ENCODE measurements at regions not wholly inside any gene's neighbourhood (a gene's known extent, or its start where the extent isn't known, plus 50 kb on each side); places are given as distances from the start of the nearest gene placed in this dataset.

DNA sequence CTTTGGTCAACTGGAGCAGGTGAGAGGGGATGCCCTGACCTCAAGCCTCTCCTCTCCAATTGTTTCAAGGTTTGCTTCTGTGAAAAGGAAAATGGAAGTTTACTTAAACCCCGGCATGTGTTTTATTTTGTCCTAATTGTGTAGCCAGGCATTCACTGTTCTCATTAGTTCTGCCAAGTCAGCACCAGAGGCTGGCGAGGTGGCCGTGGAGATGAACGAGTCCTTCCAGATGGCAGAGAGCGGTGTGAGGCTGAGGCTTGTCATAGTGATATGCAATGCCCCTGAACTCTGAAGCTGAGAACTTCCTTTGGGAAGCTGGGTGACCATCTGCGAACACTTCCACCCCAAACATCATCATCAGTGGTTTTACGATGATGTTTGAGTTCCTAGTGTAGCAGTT is 199.6 kb downstream of the TJP1 start:
- H3K27me3 ChIP-seq: no peaks in the 10 kb centered on the region
- H3F3A ChIP-seq (ENCODE audit: low read depth): no peaks in the 10 kb centered on the region
- H3K4me2 ChIP-seq: no peak overlapping the region
- Mint-ChIP-seq H3K4me1 (peaks cover 4% of the 10 kb centered on the region), H3K27me3 (ENCODE audit: insufficient read depth, low read depth) (peaks cover 2% of the 10 kb centered on the region), H3K36me3 (no peaks in the 10 kb centered on the region), H3K27ac (no peak overlapping the region), H3K4me3 (no peak overlapping the region), H3K9me3 (peaks cover 2% of the 10 kb centered on the region)
- H3K27ac ChIP-seq: no peak overlapping the region
- no peak overlapping the region for H3K4me3 ChIP-seq
- H2AFZ ChIP-seq (replicated peaks): no peak overlapping the region
- H3K9ac ChIP-seq: no peak overlapping the region
- H3K36me3 ChIP-seq: no peaks in the 10 kb centered on the region
- H3K79me2 ChIP-seq (ENCODE audit: low read depth): no peaks in the 10 kb centered on the region
- DNase-seq (ENCODE audit: low spot score): no peak
- H3K4me1 ChIP-seq: no peaks in the 10 kb centered on the region
- no peaks in the 10 kb centered on the region for H4K20me1 ChIP-seq (ENCODE audit: low read depth)
- H3K9me3 ChIP-seq (ENCODE audit: low read depth): no peaks in the 10 kb centered on the region
- TF ChIP-seq EZH2 (IDR thresholded peaks at IDR 0.05): no peak

DNA sequence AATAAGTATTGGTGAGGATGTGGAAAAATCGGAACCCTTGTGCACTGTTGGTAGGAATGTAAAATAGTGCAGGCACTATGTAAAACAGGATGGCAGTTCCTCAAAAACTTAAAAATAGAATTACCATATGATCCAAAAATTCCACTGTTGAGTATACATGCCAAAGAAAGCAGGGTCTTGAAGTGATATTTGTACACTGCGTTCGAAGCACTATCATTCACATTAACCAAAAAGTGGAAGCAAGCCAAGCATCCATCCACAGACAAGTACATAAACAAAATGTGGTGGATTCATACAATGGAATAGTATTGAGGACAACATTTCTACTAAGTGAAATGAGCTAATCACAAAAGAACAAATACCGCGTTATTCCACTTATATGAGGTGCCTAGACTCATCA is 200.7 kb downstream of the TJP1 start:
- H3K4me2 ChIP-seq: no peak overlapping the region
- no peak overlapping the region for H3K9ac ChIP-seq
- H3K79me2 ChIP-seq (ENCODE audit: low read depth): no peaks in the 10 kb centered on the region
- H4K20me1 ChIP-seq (ENCODE audit: low read depth): no peaks in the 10 kb centered on the region
- H3K27ac ChIP-seq: no peak overlapping the region
- no peak overlapping the region for H2AFZ ChIP-seq (replicated peaks)
- DNase-seq (ENCODE audit: low spot score): no peak
- no peak overlapping the region for H3K27ac Mint-ChIP-seq
- no peak overlapping the region for H3K4me3 ChIP-seq
- H3K4me3 Mint-ChIP-seq: no peak overlapping the region
- H3K4me1 Mint-ChIP-seq: peaks cover 4% of the 10 kb centered on the region
- peaks cover 2% of the 10 kb centered on the region for H3K27me3 Mint-ChIP-seq (ENCODE audit: insufficient read depth, low read depth)
- no peaks in the 10 kb centered on the region for H3F3A ChIP-seq (ENCODE audit: low read depth)
- no peaks in the 10 kb centered on the region for H3K27me3 ChIP-seq
- no peaks in the 10 kb centered on the region for H3K36me3 Mint-ChIP-seq
- H3K9me3 ChIP-seq (ENCODE audit: low read depth): no peaks in the 10 kb centered on the region
- H3K36me3 ChIP-seq: no peaks in the 10 kb centered on the region
- H3K4me1 ChIP-seq: no peaks in the 10 kb centered on the region
- peaks cover 2% of the 10 kb centered on the region for H3K9me3 Mint-ChIP-seq
- TF ChIP-seq EZH2phosphoT487 (IDR thresholded peaks at IDR 0.05) (no peak), EZH2 (IDR thresholded peaks at IDR 0.05) (no peak)
- TF ChIP-seq, protein P1, sequence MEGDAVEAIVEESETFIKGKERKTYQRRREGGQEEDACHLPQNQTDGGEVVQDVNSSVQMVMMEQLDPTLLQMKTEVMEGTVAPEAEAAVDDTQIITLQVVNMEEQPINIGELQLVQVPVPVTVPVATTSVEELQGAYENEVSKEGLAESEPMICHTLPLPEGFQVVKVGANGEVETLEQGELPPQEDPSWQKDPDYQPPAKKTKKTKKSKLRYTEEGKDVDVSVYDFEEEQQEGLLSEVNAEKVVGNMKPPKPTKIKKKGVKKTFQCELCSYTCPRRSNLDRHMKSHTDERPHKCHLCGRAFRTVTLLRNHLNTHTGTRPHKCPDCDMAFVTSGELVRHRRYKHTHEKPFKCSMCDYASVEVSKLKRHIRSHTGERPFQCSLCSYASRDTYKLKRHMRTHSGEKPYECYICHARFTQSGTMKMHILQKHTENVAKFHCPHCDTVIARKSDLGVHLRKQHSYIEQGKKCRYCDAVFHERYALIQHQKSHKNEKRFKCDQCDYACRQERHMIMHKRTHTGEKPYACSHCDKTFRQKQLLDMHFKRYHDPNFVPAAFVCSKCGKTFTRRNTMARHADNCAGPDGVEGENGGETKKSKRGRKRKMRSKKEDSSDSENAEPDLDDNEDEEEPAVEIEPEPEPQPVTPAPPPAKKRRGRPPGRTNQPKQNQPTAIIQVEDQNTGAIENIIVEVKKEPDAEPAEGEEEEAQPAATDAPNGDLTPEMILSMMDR (IDR thresholded peaks at IDR 0.05): no peak

DNA sequence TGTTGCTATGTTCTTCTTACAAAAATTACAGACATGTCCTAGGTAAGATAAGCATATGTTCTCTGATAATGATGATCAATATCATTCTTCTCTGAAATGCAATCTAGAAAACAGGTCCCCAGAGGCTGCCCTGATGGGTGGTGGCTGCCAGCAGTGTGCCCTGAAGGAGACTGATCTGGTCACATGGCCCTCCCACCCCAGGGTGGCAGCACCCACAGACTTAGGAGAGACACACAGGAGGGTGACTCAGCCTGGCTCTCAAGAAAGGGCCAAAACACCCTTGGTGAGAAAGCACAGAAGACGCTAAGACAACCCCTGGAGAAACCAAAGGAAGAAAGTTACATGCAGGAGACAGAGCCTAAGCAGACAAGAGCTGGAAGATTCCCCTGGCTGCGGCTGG is 203.7 kb downstream of the TJP1 start:
- Mint-ChIP-seq H3K27ac (peak overlapping the region; percentile 39), H3K27me3 (ENCODE audit: insufficient read depth, low read depth) (no peaks in the 10 kb centered on the region), H3K4me3 (no peak overlapping the region), H3K4me1 (peaks cover 4% of the 10 kb centered on the region), H3K9me3 (peaks cover 5% of the 10 kb centered on the region), H3K36me3 (no peaks in the 10 kb centered on the region)
- H3K4me2 ChIP-seq: no peak overlapping the region
- H3K4me3 ChIP-seq: no peak overlapping the region
- no peaks in the 10 kb centered on the region for H4K20me1 ChIP-seq (ENCODE audit: low read depth)
- no peaks in the 10 kb centered on the region for H3K9me3 ChIP-seq (ENCODE audit: low read depth)
- H2AFZ ChIP-seq (replicated peaks): no peak overlapping the region
- DNase-seq (ENCODE audit: low spot score): no peak
- no peaks in the 10 kb centered on the region for H3K4me1 ChIP-seq
- no peaks in the 10 kb centered on the region for H3K36me3 ChIP-seq
- H3K9ac ChIP-seq: no peak overlapping the region
- no peaks in the 10 kb centered on the region for H3K27me3 ChIP-seq
- no peaks in the 10 kb centered on the region for H3F3A ChIP-seq (ENCODE audit: low read depth)
- H3K79me2 ChIP-seq (ENCODE audit: low read depth): no peaks in the 10 kb centered on the region
- TF ChIP-seq, protein P1 (IDR thresholded peaks at IDR 0.05): no peak
- no peak for TF ChIP-seq EZH2 (IDR thresholded peaks at IDR 0.05)
- no peak for TF ChIP-seq EZH2phosphoT487 (IDR thresholded peaks at IDR 0.05)
- no peak overlapping the region for H3K27ac ChIP-seq

DNA sequence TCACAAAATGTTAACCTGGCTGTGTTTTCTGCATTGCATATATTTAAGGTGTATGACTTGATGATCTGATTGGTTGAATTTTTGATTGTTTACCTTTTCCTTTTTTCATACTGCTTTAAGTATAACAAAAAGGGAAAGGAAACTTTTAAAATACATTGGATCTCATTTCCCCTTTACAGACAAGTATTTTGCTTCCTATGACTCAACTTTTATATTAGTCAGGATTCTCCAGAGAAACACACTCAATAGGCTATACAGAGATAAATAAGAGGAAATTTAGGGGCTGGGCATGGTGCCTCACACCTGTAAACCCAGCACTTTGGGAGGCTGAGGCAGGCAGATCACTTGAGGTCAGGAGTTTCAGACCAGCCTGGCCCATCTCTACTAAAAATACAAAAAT is 205.8 kb downstream of the TJP1 start:
- Mint-ChIP-seq H3K4me3 (no peak overlapping the region), H3K27ac (no peak overlapping the region), H3K27me3 (ENCODE audit: insufficient read depth, low read depth) (no peaks in the 10 kb centered on the region), H3K9me3 (peaks cover 9% of the 10 kb centered on the region), H3K4me1 (peaks cover 17% of the 10 kb centered on the region), H3K36me3 (no peaks in the 10 kb centered on the region)
- DNase-seq (ENCODE audit: low spot score): no peak
- Histone ChIP-seq H3K9ac (no peak overlapping the region), H3K4me2 (no peak overlapping the region), H3K27me3 (no peaks in the 10 kb centered on the region), H3K9me3 (ENCODE audit: low read depth) (no peaks in the 10 kb centered on the region), H3K36me3 (no peaks in the 10 kb centered on the region), H3K79me2 (ENCODE audit: low read depth) (no peaks in the 10 kb centered on the region), H2AFZ (replicated peaks) (no peak overlapping the region), H4K20me1 (ENCODE audit: low read depth) (no peaks in the 10 kb centered on the region), H3K27ac (no peak overlapping the region), H3K4me3 (no peak overlapping the region), H3F3A (ENCODE audit: low read depth) (no peaks in the 10 kb centered on the region), H3K4me1 (peaks cover 9% of the 10 kb centered on the region)
- TF ChIP-seq EZH2phosphoT487 (IDR thresholded peaks at IDR 0.05): no peak
- no peak for TF ChIP-seq EZH2 (IDR thresholded peaks at IDR 0.05)
- TF ChIP-seq, protein P1 (IDR thresholded peaks at IDR 0.05): no peak
